Mononuclear cell (primary cell): ENCODE measurements at regions not wholly inside any gene's neighbourhood (a gene's known extent, or its start where the extent isn't known, plus 50 kb on each side); places are given as distances from the start of the nearest gene placed in this dataset.
"Not testable (repeated sequence)": the region's sequence is repeated elsewhere in the genome, so short reads cannot be mapped to it uniquely, and the experiment has no call there.

ENCODE experiments used
- H3K27me3 ChIP-seq: 2 replicates; pipeline ENCODE4 v1.6.0; 2011; ENCODE audit warnings: low read length, control low read depth; ENCODE audit not compliant: insufficient read depth
- H3K4me1 ChIP-seq: 2 replicates; pipeline ENCODE4 v1.5.1; 2011; ENCODE audit warnings: mild to moderate bottlenecking, low read length, control low read depth; ENCODE audit not compliant: insufficient read depth
- H3K4me3 ChIP-seq: 2 replicates; pipeline ENCODE4 v1.5.1; 2011; ENCODE audit warnings: mild to moderate bottlenecking, low read length, moderate library complexity
- H3K9me3 ChIP-seq: 2 replicates; pipeline ENCODE4 v1.5.1; 2011; ENCODE audit warnings: low read depth, mild to moderate bottlenecking, control low read depth, low read length

DNA sequence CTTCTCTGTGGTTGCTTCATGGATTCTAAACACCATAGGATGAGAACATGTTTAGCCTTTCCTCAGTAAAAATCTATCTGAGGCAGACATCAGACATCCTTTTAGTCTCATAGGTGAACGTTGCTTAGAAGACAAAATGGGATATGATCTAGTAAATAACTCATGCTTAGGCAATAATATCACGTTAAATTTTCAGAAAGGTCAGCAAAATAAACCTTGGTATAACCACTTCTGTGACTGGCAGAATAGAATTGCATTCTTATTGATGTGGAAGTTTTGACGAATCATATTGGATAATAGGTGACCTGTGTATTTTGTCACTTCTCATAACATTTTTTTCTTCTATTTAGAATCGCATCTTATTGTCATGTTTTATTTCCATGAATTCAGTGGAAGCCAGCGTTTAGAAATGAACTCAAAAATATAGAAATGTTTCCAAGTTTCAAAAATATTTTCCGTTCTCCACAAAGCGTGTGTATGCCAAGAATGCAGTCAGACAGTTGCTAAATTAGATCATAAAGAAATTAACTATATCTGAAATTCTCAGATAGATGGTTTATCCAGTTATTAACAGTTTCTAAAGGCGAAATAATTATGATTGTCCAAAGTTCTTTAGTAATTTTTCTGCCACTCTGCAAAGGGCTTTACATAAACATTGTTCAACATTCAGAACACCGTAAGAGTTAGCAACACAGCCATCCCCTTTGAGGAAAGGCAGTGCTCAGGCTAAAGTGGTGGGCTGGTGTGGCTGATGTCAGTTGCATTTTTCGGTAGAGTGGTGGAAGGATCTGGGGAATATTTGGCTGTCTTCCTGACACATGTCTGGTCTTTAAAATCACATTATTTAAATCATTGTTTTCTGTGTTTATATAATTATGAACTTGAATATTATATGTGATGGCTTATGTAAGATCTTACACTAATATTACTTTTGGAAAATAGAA lies 827.2 kb downstream of the MTRR start:
- peaks cover 2% of the 10 kb centered on the region for H3K9me3 ChIP-seq
- no peaks in the 10 kb centered on the region for H3K27me3 ChIP-seq
- H3K4me3 ChIP-seq, result no peak overlapping the region
- H3K4me1 ChIP-seq, result no peaks in the 10 kb centered on the region

DNA sequence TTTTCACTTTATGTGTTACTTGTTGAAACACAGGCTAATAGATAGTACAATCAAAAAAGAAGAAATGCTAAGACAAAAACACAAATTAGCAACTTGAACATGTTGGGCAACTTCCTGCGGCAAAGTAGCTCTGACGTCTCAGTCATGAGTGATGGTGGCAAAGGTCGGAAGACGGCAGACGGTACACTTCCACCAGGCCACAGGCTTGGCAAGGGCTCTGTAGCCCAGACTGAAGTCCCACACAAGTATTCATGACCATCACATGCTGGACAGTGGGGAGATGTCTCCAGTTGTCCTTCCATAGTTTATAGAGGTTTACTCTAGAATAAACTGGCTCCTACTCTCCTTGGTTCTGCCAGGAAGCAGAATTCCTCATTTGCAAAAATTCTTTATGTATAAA lies 831.3 kb downstream of the MTRR start:
- Histone ChIP-seq H3K4me1 (no peaks in the 10 kb centered on the region), H3K9me3 (peaks cover 5% of the 10 kb centered on the region), H3K27me3 (no peaks in the 10 kb centered on the region), H3K4me3 (no peak overlapping the region)

DNA sequence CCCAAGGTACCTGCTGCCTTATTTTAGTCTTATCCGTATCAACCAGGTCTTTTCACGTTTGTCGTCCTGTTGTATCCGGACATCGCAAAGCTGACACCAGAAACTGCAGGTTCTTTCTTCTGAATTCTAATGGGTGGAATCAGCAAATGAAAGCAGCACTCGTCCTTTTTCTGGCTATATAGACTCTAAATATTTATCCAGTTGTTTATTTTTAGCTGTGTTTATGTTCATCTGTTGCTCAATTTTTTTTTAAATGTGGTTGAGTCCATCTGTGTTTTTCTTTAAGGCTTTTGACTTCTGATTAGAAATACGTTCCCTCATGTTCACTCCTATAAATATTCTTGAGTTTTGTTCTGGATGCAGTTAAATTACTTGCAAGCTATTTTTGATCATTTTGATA lies 831.7 kb downstream of the MTRR start:
- H3K4me3 ChIP-seq, result no peak overlapping the region
- no peaks in the 10 kb centered on the region for H3K27me3 ChIP-seq
- peaks cover 5% of the 10 kb centered on the region for H3K9me3 ChIP-seq
- no peaks in the 10 kb centered on the region for H3K4me1 ChIP-seq

DNA sequence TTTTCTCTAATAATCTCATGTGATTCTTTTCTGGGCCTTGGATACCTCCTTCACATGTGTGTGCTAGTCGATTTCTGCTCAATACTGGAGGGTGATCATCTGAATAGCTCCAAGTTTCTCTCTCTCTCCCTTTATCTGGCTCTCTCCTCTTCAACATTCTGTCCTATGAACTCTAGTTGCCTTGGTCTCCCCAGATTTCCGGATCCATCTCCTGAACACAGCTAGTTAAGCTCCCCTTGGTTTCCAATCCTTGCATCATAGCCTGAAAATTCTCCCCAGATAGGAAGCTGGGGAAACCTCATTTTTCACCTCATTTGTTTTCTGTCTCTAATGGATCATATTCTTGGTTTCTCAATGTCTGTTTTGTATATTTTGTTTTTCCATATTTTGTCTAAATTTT lies 832.3 kb downstream of the MTRR start:
- Histone ChIP-seq H3K4me1 (no peaks in the 10 kb centered on the region), H3K9me3 (peaks cover 5% of the 10 kb centered on the region), H3K27me3 (no peaks in the 10 kb centered on the region), H3K4me3 (no peak overlapping the region)

DNA sequence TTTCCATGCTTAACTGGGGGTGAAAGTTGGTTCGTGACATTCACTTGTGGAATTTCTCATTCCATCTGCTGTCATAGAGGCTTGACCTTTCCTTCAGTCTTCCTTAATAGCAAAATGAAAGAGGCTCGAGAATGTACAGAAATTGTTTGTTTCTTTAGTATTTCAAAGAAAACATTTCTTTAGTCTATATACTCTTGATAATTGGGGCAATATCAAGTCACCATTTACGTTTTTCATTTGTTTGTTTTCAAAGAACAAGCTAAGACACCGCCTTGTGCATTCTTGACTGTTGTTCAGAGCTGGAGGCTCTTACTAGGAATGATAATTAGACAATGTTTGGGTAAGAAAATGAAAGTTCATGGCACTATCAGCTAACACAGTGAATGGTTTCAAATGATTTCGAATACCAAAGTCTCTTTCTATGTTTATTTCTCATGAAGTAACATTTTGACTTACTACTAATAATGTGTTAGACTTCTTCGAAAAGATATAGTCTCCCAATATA lies 835.4 kb downstream of the SEMA5A start:
- Histone ChIP-seq H3K27me3 (no peaks in the 10 kb centered on the region), H3K4me3 (no peak overlapping the region), H3K4me1 (no peaks in the 10 kb centered on the region), H3K9me3 (no peaks in the 10 kb centered on the region)

DNA sequence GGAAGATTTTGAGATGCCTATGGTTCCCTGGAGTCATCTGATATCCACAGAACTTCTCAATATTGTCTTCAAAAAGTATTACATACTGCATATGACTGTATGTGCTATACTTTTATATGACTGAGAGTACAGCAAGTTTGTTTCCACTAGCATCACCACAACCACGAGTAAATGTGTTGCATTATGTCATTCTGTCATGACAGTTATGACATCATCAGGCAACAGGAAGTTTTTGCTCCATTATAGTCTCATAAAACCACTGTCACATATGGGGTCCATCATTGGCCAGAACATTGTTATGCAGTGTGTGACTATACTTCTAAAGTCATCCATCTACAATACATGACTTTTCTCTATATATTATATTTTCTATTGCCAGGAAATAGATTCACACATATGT lies 831.7 kb downstream of the SEMA5A start:
- H3K27me3 ChIP-seq, result no peaks in the 10 kb centered on the region
- H3K4me1 ChIP-seq, result no peaks in the 10 kb centered on the region
- no peaks in the 10 kb centered on the region for H3K9me3 ChIP-seq
- no peak overlapping the region for H3K4me3 ChIP-seq

DNA sequence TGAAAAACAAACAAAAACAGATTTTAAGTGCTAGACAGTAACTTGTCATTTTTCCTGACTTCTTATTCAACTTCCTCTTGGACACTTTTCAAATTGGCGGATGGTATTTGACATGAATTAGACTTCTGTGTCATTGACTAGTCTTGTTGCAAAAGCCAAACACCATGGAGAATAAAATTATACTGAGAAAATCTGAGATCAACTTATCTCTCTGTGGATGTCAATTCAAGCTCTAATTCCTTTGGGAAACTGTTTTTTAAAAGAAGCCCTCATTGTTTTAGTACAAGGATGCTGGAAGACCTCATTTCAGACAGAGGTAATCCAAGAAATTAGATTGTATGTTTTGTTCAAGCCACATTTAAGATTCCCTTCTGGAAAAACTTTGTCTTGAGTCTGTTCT lies 831.0 kb downstream of the SEMA5A start:
- Histone ChIP-seq H3K27me3 (no peaks in the 10 kb centered on the region), H3K4me1 (no peaks in the 10 kb centered on the region), H3K4me3 (no peak overlapping the region), H3K9me3 (no peaks in the 10 kb centered on the region)

DNA sequence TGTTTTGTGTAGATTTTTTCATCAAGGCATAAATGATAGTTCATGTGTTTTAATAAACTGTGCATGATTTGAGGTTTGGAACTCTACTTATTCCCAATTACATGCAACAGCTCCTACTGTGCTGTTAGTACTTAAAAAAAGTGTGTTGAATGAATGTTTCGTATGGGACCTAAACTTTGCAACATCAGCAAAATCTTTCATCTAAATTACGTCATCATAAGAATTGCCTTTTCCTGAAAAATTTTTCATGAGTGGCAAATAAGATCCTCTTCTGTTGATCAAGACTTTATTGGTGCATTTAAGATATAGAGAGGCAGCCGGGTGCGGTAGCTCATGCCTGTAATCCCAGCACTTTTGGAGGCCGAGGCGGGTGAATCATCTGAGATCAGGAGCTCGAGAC lies 826.1 kb downstream of the SEMA5A start:
- Histone ChIP-seq H3K4me3 (no peak overlapping the region), H3K9me3 (no peaks in the 10 kb centered on the region), H3K27me3 (no peaks in the 10 kb centered on the region), H3K4me1 (no peaks in the 10 kb centered on the region)

DNA sequence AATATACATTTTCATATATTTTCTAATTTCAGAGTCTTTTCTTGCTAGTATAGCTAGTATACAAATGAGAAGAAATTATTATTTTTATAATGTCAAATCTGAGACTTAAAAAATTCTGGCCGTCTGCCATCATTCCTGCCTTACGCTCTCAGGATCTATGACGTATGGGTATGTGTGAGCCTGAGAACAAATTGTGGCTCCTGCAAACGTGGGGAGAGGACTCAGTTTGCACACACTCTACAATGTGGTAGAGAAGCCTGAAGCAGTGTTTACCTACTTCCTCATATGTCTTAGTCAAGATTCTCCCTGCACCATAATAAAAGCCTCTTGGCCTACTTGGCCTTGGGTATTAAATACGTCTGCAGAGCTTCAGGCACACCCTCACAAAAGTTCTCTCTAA lies 825.4 kb downstream of the SEMA5A start:
- no peaks in the 10 kb centered on the region for H3K27me3 ChIP-seq
- no peak overlapping the region for H3K4me3 ChIP-seq
- no peaks in the 10 kb centered on the region for H3K4me1 ChIP-seq
- no peaks in the 10 kb centered on the region for H3K9me3 ChIP-seq

DNA sequence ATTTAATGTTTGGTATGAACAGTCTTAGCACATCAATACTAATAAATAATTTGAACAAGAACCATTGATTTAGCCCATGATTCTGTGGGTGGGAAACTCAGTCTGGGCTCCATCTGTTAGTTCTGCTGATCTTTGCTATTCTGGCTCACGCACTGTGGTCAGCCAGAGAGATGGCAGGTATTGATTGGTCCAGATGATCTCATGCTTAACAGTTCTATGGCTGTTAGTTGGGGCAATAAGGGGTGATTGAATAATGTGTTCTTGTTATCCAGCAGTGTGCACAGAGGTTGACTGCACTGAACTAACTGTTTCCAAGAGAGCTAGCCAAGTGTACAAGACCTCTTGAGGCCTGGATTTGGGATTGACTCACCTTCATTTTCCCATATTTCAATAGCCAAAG lies 824.3 kb downstream of the SEMA5A start:
- H3K27me3 ChIP-seq, result no peaks in the 10 kb centered on the region
- no peaks in the 10 kb centered on the region for H3K9me3 ChIP-seq
- no peak overlapping the region for H3K4me3 ChIP-seq
- no peaks in the 10 kb centered on the region for H3K4me1 ChIP-seq

DNA sequence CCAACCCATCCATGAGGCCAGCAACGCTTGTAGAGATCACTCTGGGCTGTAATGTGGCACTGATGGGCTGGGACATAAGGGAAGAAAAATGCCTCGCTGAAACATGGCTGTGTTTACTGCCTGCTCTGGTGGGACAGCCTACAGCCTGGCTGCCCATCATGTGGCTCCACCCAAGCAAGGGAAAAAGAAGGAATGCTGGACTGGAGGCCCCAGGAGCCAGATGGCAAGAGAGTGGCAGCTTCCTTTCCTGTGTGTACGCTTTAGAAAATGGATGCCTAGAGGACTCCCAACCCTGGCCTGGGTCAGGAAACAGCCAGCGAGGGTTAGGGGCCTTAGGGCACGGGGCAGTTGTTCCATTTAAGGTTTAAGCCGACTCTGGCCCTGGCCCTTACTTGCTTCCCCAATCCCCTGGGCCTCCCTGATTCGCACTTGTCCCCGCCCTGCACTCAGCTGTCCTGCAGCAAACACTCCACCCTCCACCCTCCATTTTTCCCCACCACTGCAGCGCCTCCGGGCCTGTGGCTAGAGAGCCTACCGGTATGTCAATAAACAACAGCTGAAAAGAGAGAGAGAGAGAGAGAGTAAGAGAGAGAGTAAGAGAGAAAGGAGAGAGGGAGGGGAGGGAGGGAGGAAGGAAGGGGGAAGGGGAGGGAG lies 819.4 kb downstream of the SEMA5A start:
- no peaks in the 10 kb centered on the region for H3K27me3 ChIP-seq
- no peak overlapping the region for H3K4me3 ChIP-seq
- no peaks in the 10 kb centered on the region for H3K9me3 ChIP-seq
- H3K4me1 ChIP-seq, result no peaks in the 10 kb centered on the region

DNA sequence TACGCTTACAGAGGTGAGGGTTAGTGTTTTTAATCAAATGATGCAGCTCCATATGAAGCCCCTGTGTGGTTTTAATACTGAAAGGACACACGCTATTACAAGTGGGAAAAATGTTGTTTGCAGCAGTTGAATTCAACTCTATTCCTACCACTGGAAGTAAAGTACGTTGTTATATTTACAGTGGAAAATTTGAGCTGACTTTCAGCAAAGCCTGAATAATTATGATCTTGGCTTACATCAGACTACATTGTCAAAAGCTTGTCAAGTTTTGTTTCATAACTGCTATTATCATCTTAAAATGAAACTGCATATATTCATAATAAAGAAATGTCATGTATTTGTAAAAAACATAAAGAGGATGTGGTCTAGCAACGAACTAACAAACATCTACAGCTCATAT lies 818.5 kb downstream of the SEMA5A start:
- H3K9me3 ChIP-seq, result no peaks in the 10 kb centered on the region
- no peaks in the 10 kb centered on the region for H3K4me1 ChIP-seq
- no peaks in the 10 kb centered on the region for H3K27me3 ChIP-seq
- H3K4me3 ChIP-seq, result no peak overlapping the region

DNA sequence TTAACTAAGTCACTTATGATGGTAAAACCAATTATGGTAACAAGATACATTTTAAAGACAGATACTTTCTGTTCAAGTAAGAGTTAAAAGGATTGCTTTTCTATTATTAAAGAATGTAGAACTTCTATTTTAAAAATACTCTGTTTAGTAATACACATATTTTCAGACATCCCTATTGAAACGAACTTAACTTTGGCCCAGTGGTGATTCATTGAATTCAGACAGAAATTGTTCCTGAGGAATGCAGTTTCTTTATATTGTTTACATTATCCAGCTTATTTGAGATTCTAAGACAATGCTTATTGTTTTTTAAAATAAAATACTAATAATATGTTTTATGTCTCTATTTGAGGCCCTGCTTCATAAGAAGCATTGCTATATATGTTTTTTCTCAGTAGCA lies 816.4 kb downstream of the SEMA5A start:
- H3K27me3 ChIP-seq, result no peaks in the 10 kb centered on the region
- H3K4me1 ChIP-seq, result no peaks in the 10 kb centered on the region
- H3K4me3 ChIP-seq, result no peak overlapping the region
- H3K9me3 ChIP-seq, result no peaks in the 10 kb centered on the region

DNA sequence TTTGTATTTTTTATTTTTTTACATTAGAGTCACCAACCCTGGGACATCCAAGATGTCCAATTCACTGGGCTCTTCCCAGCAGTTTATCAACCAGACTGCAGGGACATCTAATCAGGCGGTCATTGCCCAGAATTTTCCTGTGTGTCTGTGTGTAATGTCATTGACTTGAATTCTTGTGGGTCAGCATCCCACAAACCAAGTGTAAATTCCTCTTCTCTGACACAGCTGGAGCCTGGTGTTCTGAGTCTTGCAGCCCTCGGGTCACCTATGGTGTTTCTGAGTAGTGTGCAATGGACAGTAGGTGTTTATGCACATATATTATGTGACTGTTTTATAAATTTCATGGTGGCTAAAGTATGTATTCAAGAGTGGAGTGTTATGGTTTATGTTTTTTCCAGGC lies 815.7 kb downstream of the SEMA5A start:
- no peaks in the 10 kb centered on the region for H3K4me1 ChIP-seq
- H3K4me3 ChIP-seq, result no peak overlapping the region
- H3K9me3 ChIP-seq, result no peaks in the 10 kb centered on the region
- no peaks in the 10 kb centered on the region for H3K27me3 ChIP-seq

DNA sequence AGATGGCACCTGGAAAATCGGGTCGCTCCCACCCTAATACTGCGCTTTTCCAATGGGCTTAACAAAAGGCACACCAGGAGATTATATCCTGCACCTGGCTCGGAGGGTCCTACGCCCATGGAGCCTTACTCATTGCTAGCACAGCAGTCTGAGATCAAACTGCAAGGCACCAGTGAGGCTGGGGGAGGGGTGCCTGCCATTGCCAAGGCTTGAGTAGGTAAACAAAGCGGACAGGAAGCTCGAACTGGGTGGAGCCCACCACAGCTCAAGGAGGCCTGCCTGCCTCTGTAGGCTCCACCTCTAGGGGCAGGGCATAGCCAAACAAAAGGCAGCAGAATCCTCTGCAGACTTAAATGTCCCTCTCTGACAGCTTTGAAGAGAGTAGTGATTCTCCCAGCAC lies 814.8 kb downstream of the SEMA5A start:
- not testable (repeated sequence) for H3K27me3 ChIP-seq, H3K9me3 ChIP-seq, H3K4me1 ChIP-seq, H3K4me3 ChIP-seq

DNA sequence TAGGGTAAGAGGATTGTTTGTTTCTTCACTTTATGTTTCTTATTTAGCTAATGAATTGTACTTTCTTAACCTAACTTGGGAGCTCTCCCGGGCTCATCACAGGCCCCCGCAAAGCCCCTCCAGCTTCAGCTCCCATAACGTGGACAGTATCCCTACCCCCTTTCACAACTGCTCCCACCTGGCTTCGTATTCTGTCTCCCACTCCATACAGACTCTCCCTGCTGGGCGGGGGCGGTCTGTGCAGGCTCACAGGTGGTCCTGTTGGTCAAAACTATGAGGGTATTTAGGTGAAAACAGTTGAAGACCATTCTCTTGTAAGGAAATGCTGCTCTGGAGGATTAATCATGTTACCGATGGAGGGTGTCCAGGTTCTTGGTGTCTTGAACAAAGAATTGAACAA lies 805.3 kb downstream of the SEMA5A start:
- no peak overlapping the region for H3K4me3 ChIP-seq
- no peaks in the 10 kb centered on the region for H3K27me3 ChIP-seq
- H3K4me1 ChIP-seq, result no peaks in the 10 kb centered on the region
- no peaks in the 10 kb centered on the region for H3K9me3 ChIP-seq
